Lung (tissue), 11 donors: ENCODE measurements at regions not wholly inside any gene's neighbourhood (a gene's known extent, or its start where the extent isn't known, plus 50 kb on each side); places are given as distances from the start of the nearest gene placed in this dataset.

Source experiments
- ATAC-seq: fragments of 200-7000 bp; cut with Tn5 transposase; one replicate; pipeline ENCODE4 v1.9.1; 2020; ENCODE audit warnings: moderate number of reproducible peaks; ENCODE audit not compliant: insufficient read depth, low FRiP score
- DNase-seq, 3 donors: peaks; one replicate each; pipeline ENCODE4 v3.0.0-alpha.2; 2013 to 2017
- H3K27ac ChIP-seq, 2 donors: one replicate each; pipeline ENCODE4 v1.5.1; 2013; ENCODE audit warnings: mild to moderate bottlenecking in 2 of 2, moderate library complexity in 2 of 2, control low read depth in 1 of 2, inconsistent platforms in 1 of 2, low read depth in 1 of 2, low read length in 1 of 2
- H3K27me3 ChIP-seq, 3 donors: one replicate each; pipeline ENCODE4 v1.5.1; 2013; ENCODE audit warnings: low read length in 2 of 3; ENCODE audit not compliant: control insufficient read depth in 3 of 3, insufficient read depth in 3 of 3
- H3K36me3 ChIP-seq, 4 donors: one replicate each; pipeline ENCODE4 v1.5.1; 2013; ENCODE audit warnings: low read length in 4 of 4, mild to moderate bottlenecking in 1 of 4, moderate library complexity in 1 of 4; ENCODE audit not compliant: control insufficient read depth in 4 of 4, insufficient read depth in 4 of 4
- H3K4me1 ChIP-seq, 5 donors: one replicate each; pipeline ENCODE4 v1.5.1; 2013; ENCODE audit warnings: low read length in 5 of 5, mild to moderate bottlenecking in 2 of 5, moderate library complexity in 1 of 5; ENCODE audit not compliant: control insufficient read depth in 5 of 5, insufficient read depth in 5 of 5
- H3K4me3 ChIP-seq: one replicate; pipeline ENCODE4 v1.5.1; 2013; ENCODE audit warnings: mild to moderate bottlenecking, control low read depth, moderate library complexity
- H3K9ac ChIP-seq, 2 donors: one replicate each; pipeline ENCODE4 v1.5.1; 2013; ENCODE audit warnings: low read length in 2 of 2, control low read depth in 1 of 2; ENCODE audit not compliant: insufficient read depth in 1 of 2
- H3K9me3 ChIP-seq, 4 donors: one replicate each; pipeline ENCODE4 v1.5.1; 2013; ENCODE audit warnings: low read length in 3 of 4, mild to moderate bottlenecking in 1 of 4, moderate library complexity in 1 of 4; ENCODE audit not compliant: control insufficient read depth in 4 of 4, insufficient read depth in 3 of 4
- WGBS, 2 donors: extraction: QIAGEN DNeasy Blood & Tissue Kit; methylation state at CpG; one replicate each; pipeline ENCODE4 v1.1.7; 2013; 5-methylcytosine and 5-hydroxymethylcytosine counted together
- TF ChIP-seq, protein P1 (sequence below): IDR thresholded peaks from 2 replicates; pipeline ENCODE4 v1.5.1; 2012; ENCODE audit warnings: mild to moderate bottlenecking; ENCODE audit errors: control extremely low read depth, extremely low read depth
- donor health status: control.
- donor health status: control.
- donor health status: Bipolar disorder and iron deficiency.
- donor health status: healthy.
- donor health status: DM: yes; HTN: yes; CAD: no.

DNA sequence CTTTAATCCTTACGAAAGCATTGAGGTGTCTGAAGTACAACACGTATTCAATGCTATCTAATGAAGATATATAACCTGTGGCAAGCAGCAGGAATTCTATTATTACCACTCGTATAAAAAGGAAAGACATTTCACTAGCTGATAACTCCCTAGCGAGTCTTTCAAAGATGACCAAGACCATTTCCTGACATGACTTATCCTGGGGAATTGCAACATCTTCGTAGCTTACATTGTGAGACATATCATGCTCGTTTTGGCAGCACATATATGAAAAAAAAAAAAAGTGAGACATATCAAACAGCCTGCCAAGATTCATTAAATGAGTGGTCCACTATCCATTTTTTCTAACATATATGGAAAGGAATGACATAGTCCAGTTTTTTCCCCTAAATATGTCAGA is 337.0 kb downstream of the FSCB start:
- H3K9me3 ChIP-seq = no peaks in the 10 kb centered on the region
- no peak overlapping the region for H3K9ac ChIP-seq
- no peaks in the 10 kb centered on the region for H3K36me3 ChIP-seq
- WGBS, 2 donors = 54 to 61% methylated on average over 6 of the region's 6 CpGs
- peak in 2 of 3 donors; percentile 65 to 76 for DNase-seq
- H3K4me1 ChIP-seq = peaks cover 0 to 10% (median 0%) of the 10 kb centered on the region in 5 donors
- H3K27me3 ChIP-seq = no peaks in the 10 kb centered on the region
- TF ChIP-seq, protein P1, sequence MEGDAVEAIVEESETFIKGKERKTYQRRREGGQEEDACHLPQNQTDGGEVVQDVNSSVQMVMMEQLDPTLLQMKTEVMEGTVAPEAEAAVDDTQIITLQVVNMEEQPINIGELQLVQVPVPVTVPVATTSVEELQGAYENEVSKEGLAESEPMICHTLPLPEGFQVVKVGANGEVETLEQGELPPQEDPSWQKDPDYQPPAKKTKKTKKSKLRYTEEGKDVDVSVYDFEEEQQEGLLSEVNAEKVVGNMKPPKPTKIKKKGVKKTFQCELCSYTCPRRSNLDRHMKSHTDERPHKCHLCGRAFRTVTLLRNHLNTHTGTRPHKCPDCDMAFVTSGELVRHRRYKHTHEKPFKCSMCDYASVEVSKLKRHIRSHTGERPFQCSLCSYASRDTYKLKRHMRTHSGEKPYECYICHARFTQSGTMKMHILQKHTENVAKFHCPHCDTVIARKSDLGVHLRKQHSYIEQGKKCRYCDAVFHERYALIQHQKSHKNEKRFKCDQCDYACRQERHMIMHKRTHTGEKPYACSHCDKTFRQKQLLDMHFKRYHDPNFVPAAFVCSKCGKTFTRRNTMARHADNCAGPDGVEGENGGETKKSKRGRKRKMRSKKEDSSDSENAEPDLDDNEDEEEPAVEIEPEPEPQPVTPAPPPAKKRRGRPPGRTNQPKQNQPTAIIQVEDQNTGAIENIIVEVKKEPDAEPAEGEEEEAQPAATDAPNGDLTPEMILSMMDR = no peak
- no peak overlapping the region for H3K27ac ChIP-seq
- H3K4me3 ChIP-seq = no peak overlapping the region
- no peak for ATAC-seq

DNA sequence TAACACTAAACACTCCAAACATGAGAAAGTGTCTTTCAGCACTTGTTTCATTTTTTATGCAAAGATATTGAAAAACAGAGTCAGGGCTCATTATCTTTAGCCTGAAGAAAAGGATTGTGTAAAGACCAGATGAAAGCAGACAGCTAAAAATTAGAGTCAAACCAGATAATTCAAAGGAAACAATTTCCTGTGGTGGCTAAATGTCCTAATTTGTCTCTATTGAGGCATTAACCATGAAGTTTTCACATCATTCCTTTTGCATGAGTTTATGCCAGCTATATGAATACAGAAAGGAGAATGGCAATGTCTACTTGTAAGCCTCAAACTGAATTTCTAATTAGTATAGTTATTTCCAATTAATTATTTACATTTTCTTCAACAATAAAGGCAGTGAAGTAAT is 338.5 kb downstream of the FSCB start:
- Histone ChIP-seq H3K9me3 (no peaks in the 10 kb centered on the region), H3K36me3 (no peaks in the 10 kb centered on the region), H3K27ac (no peak overlapping the region), H3K27me3 (no peaks in the 10 kb centered on the region), H3K4me3 (no peak overlapping the region), H3K9ac (no peak overlapping the region), H3K4me1 (peaks cover 0 to 12% (median 0%) of the 10 kb centered on the region in 5 donors)
- no peak for ATAC-seq
- DNase-seq = no peak
- TF ChIP-seq, protein P1 = no peak

DNA sequence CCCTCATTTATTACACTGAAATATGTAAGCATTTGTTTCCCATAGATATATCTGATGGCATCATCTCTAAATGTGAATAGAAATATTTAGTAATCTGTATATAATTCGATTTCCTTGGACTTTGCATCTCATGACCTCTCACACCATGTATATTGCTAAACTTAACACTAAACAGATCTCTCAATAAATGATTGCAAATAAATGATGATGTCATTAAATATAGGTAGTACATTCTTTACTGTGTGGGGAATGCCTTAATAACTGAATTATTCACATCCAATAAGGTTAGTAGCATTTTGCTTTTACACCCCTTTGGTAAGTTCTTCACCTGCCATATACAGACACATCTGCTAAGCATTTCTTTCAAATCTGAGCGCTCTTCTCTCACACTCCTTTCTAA is 340.5 kb downstream of the FSCB start:
- DNase-seq (no peak), ATAC-seq (no peak)
- Histone ChIP-seq H3K9me3 (no peaks in the 10 kb centered on the region), H3K27ac (no peak overlapping the region), H3K27me3 (no peaks in the 10 kb centered on the region), H3K9ac (no peak overlapping the region), H3K4me3 (no peak overlapping the region), H3K36me3 (no peaks in the 10 kb centered on the region), H3K4me1 (peaks cover 0 to 12% (median 0%) of the 10 kb centered on the region in 5 donors)
- TF ChIP-seq, protein P1 = no peak
- whole genome bisulfite sequencing, 2 donors = 76 to 85% methylated on average over 2 of the region's 2 CpGs

DNA sequence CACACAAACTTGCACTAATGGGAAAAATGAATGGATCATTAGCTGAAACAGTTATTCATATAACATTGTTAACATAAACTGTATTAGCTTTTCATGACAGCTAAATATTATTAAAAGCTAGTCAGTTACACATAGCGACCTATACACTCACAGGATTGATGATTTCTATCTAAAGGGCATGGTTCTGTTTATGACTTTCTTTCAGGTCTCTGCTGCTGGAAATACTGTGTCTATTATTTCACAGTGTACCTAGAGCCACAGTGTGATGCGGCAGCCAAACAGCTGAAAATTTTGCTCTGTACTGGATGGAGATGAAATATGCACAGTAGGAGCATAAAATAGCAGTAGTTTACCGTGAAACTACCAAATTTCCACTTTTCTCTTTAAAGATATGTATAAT is 341.1 kb downstream of the FSCB start:
- H3K9me3 ChIP-seq = no peaks in the 10 kb centered on the region
- H3K4me1 ChIP-seq = peaks cover 0 to 12% (median 0%) of the 10 kb centered on the region in 5 donors
- no peak overlapping the region for H3K4me3 ChIP-seq
- 71 to 74% methylated on average over 3 of the region's 3 CpGs for WGBS, 2 donors
- H3K27me3 ChIP-seq = no peaks in the 10 kb centered on the region
- no peak for ATAC-seq
- H3K36me3 ChIP-seq = no peaks in the 10 kb centered on the region
- DNase-seq = no peak
- no peak overlapping the region for H3K27ac ChIP-seq
- no peak overlapping the region for H3K9ac ChIP-seq
- TF ChIP-seq, protein P1 = no peak
